HepG2 (cell line): ENCODE measurements at regions not wholly inside any gene's neighbourhood (a gene's known extent, or its start where the extent isn't known, plus 50 kb on each side); places are given as distances from the start of the nearest gene placed in this dataset.

Source experiments
- AGO1 ChIP-seq: fragments of 200-400 bp; formaldehyde crosslinking; IDR thresholded peaks from 2 replicates; pipeline ENCODE4 v1.6.1; 2017; ENCODE audit warnings: mild to moderate bottlenecking, low read depth, low read length, moderate library complexity; ENCODE audit not compliant: poor library complexity, severe bottlenecking
- CBFB ChIP-seq: sonication (generic); formaldehyde crosslinking; IDR thresholded peaks from 2 replicates; pipeline ENCODE4 v1.4.0; 2020; ENCODE audit warnings: missing genetic modification reagents
- DZIP1 ChIP-seq: sonication (generic); formaldehyde crosslinking; IDR thresholded peaks from 2 replicates; pipeline ENCODE4 v1.5.0; 2020; ENCODE audit warnings: mild to moderate bottlenecking, missing genetic modification reagents
- ELF1 ChIP-seq: sonication (generic); formaldehyde crosslinking; IDR thresholded peaks from 2 replicates; pipeline ENCODE4 v1.4.0; 2020; ENCODE audit warnings: missing genetic modification reagents
- GFI1 ChIP-seq: sonication (generic); formaldehyde crosslinking; IDR thresholded peaks from 2 replicates; pipeline ENCODE4 v1.5.0; 2020; ENCODE audit warnings: missing genetic modification reagents, mild to moderate bottlenecking, borderline replicate concordance
- GLI4 ChIP-seq: sonication (generic); formaldehyde crosslinking; IDR thresholded peaks from 2 replicates; pipeline ENCODE4 v1.5.1; 2020; ENCODE audit warnings: missing genetic modification reagents, mild to moderate bottlenecking, moderate library complexity, borderline replicate concordance
- HMG20A ChIP-seq: IDR thresholded peaks from 2 replicates; pipeline ENCODE4 v1.6.1; 2016; ENCODE audit warnings: borderline replicate concordance
- KDM5B ChIP-seq: sonication (generic); formaldehyde crosslinking; IDR thresholded peaks from 2 replicates; pipeline ENCODE4 v1.4.0; 2020; ENCODE audit warnings: missing genetic modification reagents, mild to moderate bottlenecking, borderline replicate concordance
- MAFF ChIP-seq: IDR thresholded peaks from 2 replicates; pipeline ENCODE4 v1.6.1; 2011; ENCODE audit warnings: low read depth, low read length, improper control_type of control experiment
- MAX ChIP-seq: IDR thresholded peaks from 2 replicates; pipeline ENCODE4 v1.6.1; 2012; ENCODE audit warnings: inconsistent platforms
- MEIS1 ChIP-seq: sonication (generic); formaldehyde crosslinking; IDR thresholded peaks from 2 replicates; pipeline ENCODE4 v1.9.0; 2021; ENCODE audit warnings: mild to moderate bottlenecking, missing genetic modification reagents, moderate library complexity, borderline replicate concordance
- NR2F6 ChIP-seq, 2 experiments: IDR thresholded peaks; 2 replicates each; pipeline ENCODE4 v1.6.1; 2016; ENCODE audit warnings: antibody characterized with exemption in 1 of 2, mild to moderate bottlenecking in 1 of 2
- SP5 ChIP-seq: IDR thresholded peaks from 2 replicates; pipeline ENCODE4 v1.6.1; 2016; ENCODE audit warnings: low read depth, borderline replicate concordance
- TFAP4 ChIP-seq: sonication (generic); IDR thresholded peaks from 2 replicates; pipeline ENCODE4 v1.6.1; 2016; ENCODE audit warnings: low read depth, borderline replicate concordance
- ZNF235 ChIP-seq: sonication (generic); formaldehyde crosslinking; IDR thresholded peaks from 2 replicates; pipeline ENCODE4 v1.8.1; 2023; ENCODE audit warnings: mild to moderate bottlenecking, missing genetic modification reagents, borderline replicate concordance
- ZNF263 ChIP-seq: sonication (generic); formaldehyde crosslinking; IDR thresholded peaks from 2 replicates; pipeline ENCODE4 v1.4.0; 2020; ENCODE audit warnings: missing genetic modification reagents
- ZNF281 ChIP-seq: sonication (generic); formaldehyde crosslinking; IDR thresholded peaks from 2 replicates; pipeline ENCODE4 v1.4.0; 2020; ENCODE audit warnings: missing genetic modification reagents, borderline replicate concordance
- ZNF292 ChIP-seq: sonication (generic); formaldehyde crosslinking; IDR thresholded peaks from 2 replicates; pipeline ENCODE4 v1.8.1; 2022; ENCODE audit warnings: mild to moderate bottlenecking, low read depth, missing genetic modification reagents, borderline replicate concordance
- ZNF556 ChIP-seq: sonication (generic); formaldehyde crosslinking; IDR thresholded peaks from 2 replicates; pipeline ENCODE4 v1.4.0; 2020; ENCODE audit warnings: mild to moderate bottlenecking, missing genetic modification reagents, borderline replicate concordance
- ZNF616 ChIP-seq: sonication (generic); formaldehyde crosslinking; IDR thresholded peaks from 2 replicates; pipeline ENCODE4 v1.5.0; 2020; ENCODE audit warnings: low read depth, mild to moderate bottlenecking, missing genetic modification reagents
- ZNF878 ChIP-seq: sonication (generic); formaldehyde crosslinking; IDR thresholded peaks from 2 replicates; pipeline ENCODE4 v1.8.1; 2023; ENCODE audit warnings: mild to moderate bottlenecking, missing genetic modification reagents, moderate library complexity

GRCh38 chr14:76956316-76957090 lies 72.0 kb downstream of the IRF2BPL start (continued):
- peak; percentile 68; the same call in 1 of the 2 replicates for TF ChIP-seq TFAP4
- no peak for TF ChIP-seq MEIS1
- TF ChIP-seq ZNF556 (CRISPR knock-in tag): peak; percentile 45; the same call in 1 of the 2 replicates
- no peak for TF ChIP-seq AGO1
- 0 out of 2 replicates have a peak, but pooled peaks have one; percentile 70 for TF ChIP-seq ZNF235 (CRISPR knock-in tag)
- TF ChIP-seq ZNF263 (CRISPR knock-in tag): no peak; the same call in 1 of the 2 replicates
- peak; percentile 27; the same call in 1 of the 2 replicates for TF ChIP-seq GLI4 (CRISPR knock-in tag)
- TF ChIP-seq HMG20A: no peak; the same call in 1 of the 2 replicates
- TF ChIP-seq KDM5B (CRISPR knock-in tag): peak; percentile 43; the same call in 1 of the 2 replicates
- TF ChIP-seq CBFB: no peak
- no peak for TF ChIP-seq NR2F6 (IDR thresholded peaks at IDR 0.05)
- TF ChIP-seq NR2F6 (CRISPR knock-in tag; IDR thresholded peaks at IDR 0.05): peak; percentile 25; the same call in 1 of the 2 replicates
- peak; percentile 79; the same call in 1 of the 2 replicates for TF ChIP-seq GFI1 (CRISPR knock-in tag)
- TF ChIP-seq MAX: peak; percentile 79
- no peak for TF ChIP-seq DZIP1 (CRISPR knock-in tag)
- TF ChIP-seq ELF1 (CRISPR knock-in tag): peak; percentile 31; the same call in 1 of the 2 replicates
- TF ChIP-seq ZNF878: no peak
- peak; percentile 56; the same call in 1 of the 2 replicates for TF ChIP-seq ZNF292 (CRISPR knock-in tag)
- TF ChIP-seq ZNF281: peak; percentile 73; the same call in 1 of the 2 replicates
- TF ChIP-seq ZNF616 (CRISPR knock-in tag): 0 out of 2 replicates have a peak, but pooled peaks have one; percentile 43
- peak; percentile 100 for TF ChIP-seq MAFF
- TF ChIP-seq SP5 (CRISPR knock-in tag): peak; percentile 32; the same call in 1 of the 2 replicates
